ENCODE measurements at regions not wholly inside any gene's neighbourhood (a gene's known extent, or its start where the extent isn't known, plus 50 kb on each side); places are given as distances from the start of the nearest gene placed in this dataset.
A peak's percentile ranks its signal among the peaks of the same experiment; 100 is the strongest.

DNA sequence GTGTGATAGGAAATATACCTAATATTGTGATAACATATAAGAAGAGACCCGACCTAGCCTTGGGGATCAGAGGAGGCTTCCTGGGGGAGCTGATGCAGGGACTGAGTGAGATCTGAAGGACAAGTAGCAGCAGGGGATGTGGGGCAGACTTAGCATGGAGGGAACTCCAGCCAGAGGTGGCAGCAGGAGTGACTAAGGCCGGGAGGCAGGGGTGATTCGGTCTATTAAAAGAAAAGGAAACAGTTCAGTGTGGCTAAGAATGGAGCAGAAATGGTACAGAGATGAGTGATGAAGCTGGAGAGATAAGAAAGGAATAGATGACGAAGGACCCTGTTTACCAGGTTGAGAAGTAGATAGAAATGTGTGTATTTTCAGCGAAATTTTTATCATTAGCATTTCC, 408.8 kb downstream of the ENC1 start:
- peak overlapping the region; percentile 35 for H3K27ac ChIP-seq (ENCODE audit: low read length)
- peaks cover 4% of the 10 kb centered on the region for H3F3A ChIP-seq (ENCODE audit: low read length, unreplicated experiment)
- peaks cover 50% of the 10 kb centered on the region for H3K4me1 ChIP-seq (ENCODE audit: insufficient read depth, low read length)
- DNase-seq = peak; percentile 36
- intact Hi-C loops (cut with micrococcal nuclease) = loop anchor here (5.0 kb wide), 2 partner anchors 156 to 411 kb away; partner anchors contain the start of gene ENC1
- ATAC-seq = 0 out of 2 replicates have a peak, but pooled peaks have one; percentile 37
- H3K9me2 ChIP-seq (replicated peaks; ENCODE audit: low read length) = no peaks in the 10 kb centered on the region
- CTCF ChIA-PET = no interaction called here
- H3K27me3 ChIP-seq (ENCODE audit: low read length) = no peaks in the 10 kb centered on the region
- POLR2A ChIA-PET (ENCODE audit: unreplicated experiment) = no interaction called here
- no peak overlapping the region for H3K4me3 ChIP-seq (ENCODE audit: low read length)
- H3K79me2 ChIP-seq (ENCODE audit: low read length) = no peaks in the 10 kb centered on the region
- H2AFZ ChIP-seq (ENCODE audit: low read length) = no peak overlapping the region
- H3K36me3 ChIP-seq (ENCODE audit: low read depth, low read length) = no peaks in the 10 kb centered on the region
- H3K9ac ChIP-seq (ENCODE audit: low read length) = no peak overlapping the region
- H4K20me1 ChIP-seq (ENCODE audit: low read length) = no peaks in the 10 kb centered on the region
- H3K4me2 ChIP-seq (ENCODE audit: low read length) = no peak overlapping the region
- H3K9me3 ChIP-seq (ENCODE audit: low read length) = no peaks in the 10 kb centered on the region
- BruUV-seq (replicated peaks) = no TSS peak
- no peak for TF ChIP-seq EZH2 (IDR thresholded peaks at IDR 0.05; ENCODE audit: low read length, unreplicated experiment)
- TF ChIP-seq, protein P1, sequence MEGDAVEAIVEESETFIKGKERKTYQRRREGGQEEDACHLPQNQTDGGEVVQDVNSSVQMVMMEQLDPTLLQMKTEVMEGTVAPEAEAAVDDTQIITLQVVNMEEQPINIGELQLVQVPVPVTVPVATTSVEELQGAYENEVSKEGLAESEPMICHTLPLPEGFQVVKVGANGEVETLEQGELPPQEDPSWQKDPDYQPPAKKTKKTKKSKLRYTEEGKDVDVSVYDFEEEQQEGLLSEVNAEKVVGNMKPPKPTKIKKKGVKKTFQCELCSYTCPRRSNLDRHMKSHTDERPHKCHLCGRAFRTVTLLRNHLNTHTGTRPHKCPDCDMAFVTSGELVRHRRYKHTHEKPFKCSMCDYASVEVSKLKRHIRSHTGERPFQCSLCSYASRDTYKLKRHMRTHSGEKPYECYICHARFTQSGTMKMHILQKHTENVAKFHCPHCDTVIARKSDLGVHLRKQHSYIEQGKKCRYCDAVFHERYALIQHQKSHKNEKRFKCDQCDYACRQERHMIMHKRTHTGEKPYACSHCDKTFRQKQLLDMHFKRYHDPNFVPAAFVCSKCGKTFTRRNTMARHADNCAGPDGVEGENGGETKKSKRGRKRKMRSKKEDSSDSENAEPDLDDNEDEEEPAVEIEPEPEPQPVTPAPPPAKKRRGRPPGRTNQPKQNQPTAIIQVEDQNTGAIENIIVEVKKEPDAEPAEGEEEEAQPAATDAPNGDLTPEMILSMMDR (conservative IDR thresholded peaks at IDR 0.05; ENCODE audit: low read depth, low read length) = no peak
- no peak for TF ChIP-seq EZH2phosphoT487 (IDR thresholded peaks at IDR 0.05; ENCODE audit: borderline replicate concordance, low read length)

DNA sequence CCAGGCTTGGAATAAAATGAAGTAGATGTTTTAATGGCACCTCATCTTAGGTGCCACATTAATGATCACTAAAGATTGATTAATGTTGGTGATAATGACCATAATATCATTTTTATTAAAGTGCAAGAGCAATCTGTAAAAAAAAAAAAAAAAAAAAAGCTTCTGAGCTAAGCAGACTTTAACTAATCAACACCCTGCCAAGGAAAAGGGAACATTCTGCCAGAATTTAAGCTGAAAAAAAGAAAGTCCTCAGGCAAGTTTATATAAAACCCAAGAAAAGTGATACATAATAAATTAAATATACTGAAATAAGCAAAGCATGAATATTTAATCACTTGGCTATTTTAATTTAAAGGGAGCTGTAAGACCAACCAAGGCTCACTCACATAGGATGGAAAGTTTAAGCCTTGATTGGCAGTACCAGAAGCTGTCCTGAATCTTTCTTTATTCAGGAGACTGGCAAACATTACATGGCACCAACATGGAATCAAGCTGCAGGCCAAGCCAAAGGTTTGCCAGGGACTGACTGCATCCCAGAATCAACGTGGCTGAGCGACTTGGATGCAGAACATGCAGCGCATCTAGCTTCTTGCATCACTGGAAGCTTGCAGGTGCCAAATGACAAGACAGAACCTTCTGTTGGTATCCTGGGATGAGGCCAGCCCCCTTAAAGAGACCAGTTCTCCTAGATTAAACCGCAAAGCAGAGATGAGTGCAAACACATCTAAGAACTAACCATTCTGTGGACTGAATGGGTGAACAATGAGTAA, 413.6 kb downstream of the ENC1 start:
- Histone ChIP-seq H2AFZ (ENCODE audit: low read length) (no peak overlapping the region), H3K9me3 (ENCODE audit: low read length) (no peaks in the 10 kb centered on the region), H3K4me3 (ENCODE audit: low read length) (no peak overlapping the region), H3K27ac (ENCODE audit: low read length) (no peak overlapping the region), H4K20me1 (ENCODE audit: low read length) (no peaks in the 10 kb centered on the region), H3F3A (ENCODE audit: low read length, unreplicated experiment) (no peaks in the 10 kb centered on the region), H3K36me3 (ENCODE audit: low read depth, low read length) (no peaks in the 10 kb centered on the region), H3K79me2 (ENCODE audit: low read length) (no peaks in the 10 kb centered on the region), H3K4me1 (ENCODE audit: insufficient read depth, low read length) (peaks cover 15% of the 10 kb centered on the region), H3K9me2 (replicated peaks; ENCODE audit: low read length) (no peaks in the 10 kb centered on the region), H3K4me2 (ENCODE audit: low read length) (no peak overlapping the region), H3K27me3 (ENCODE audit: low read length) (no peaks in the 10 kb centered on the region), H3K9ac (ENCODE audit: low read length) (no peak overlapping the region)
- DNase-seq (no peak), ATAC-seq (no peak)
- ChIA-PET CTCF (no interaction called here), POLR2A (ENCODE audit: unreplicated experiment) (no interaction called here)
- no peak for TF ChIP-seq EZH2phosphoT487 (IDR thresholded peaks at IDR 0.05; ENCODE audit: borderline replicate concordance, low read length)
- TF ChIP-seq EZH2 (IDR thresholded peaks at IDR 0.05; ENCODE audit: low read length, unreplicated experiment) = no peak
- TF ChIP-seq, protein P1 (conservative IDR thresholded peaks at IDR 0.05; ENCODE audit: low read depth, low read length) = no peak
- intact Hi-C loops (cut with micrococcal nuclease) = no loop called here
- no TSS peak for BruUV-seq (replicated peaks)

DNA sequence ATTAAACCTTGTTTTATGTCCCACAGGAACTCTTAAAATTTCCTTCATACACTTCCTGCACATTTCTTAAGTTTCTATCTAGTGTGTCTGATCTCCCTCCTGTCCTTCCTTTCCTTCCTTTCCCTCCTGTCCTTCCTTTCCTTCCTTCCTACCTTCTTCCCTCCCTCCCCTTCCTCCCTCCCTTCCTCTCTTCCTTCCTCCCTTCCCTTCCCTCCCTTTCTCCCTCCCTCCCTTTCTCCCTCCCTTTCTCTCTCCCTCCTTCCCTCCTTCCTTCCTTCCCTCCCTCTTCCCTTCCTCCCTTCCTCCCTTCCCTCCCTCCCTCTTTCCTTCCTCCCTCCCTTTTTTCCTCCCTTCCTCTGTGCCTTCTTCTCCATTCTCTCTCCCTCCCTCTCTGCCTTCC, 414.9 kb downstream of the ENC1 start:
- Histone ChIP-seq H3K27ac (ENCODE audit: low read length) (no peak overlapping the region), H3K27me3 (ENCODE audit: low read length) (no peaks in the 10 kb centered on the region), H3K9me2 (replicated peaks; ENCODE audit: low read length) (no peaks in the 10 kb centered on the region), H3K36me3 (ENCODE audit: low read depth, low read length) (no peaks in the 10 kb centered on the region), H3K9me3 (ENCODE audit: low read length) (no peaks in the 10 kb centered on the region), H3K9ac (ENCODE audit: low read length) (no peak overlapping the region), H4K20me1 (ENCODE audit: low read length) (no peaks in the 10 kb centered on the region), H3K79me2 (ENCODE audit: low read length) (no peaks in the 10 kb centered on the region), H3F3A (ENCODE audit: low read length, unreplicated experiment) (no peaks in the 10 kb centered on the region), H3K4me2 (ENCODE audit: low read length) (no peak overlapping the region), H3K4me3 (ENCODE audit: low read length) (no peak overlapping the region), H3K4me1 (ENCODE audit: insufficient read depth, low read length) (peaks cover 3% of the 10 kb centered on the region), H2AFZ (ENCODE audit: low read length) (no peak overlapping the region)
- ATAC-seq = no peak
- CTCF ChIA-PET = interaction anchor here (0.7 kb wide), 1 partner anchor 634 kb away, joined by 3 read pairs; no protein-coding TSS in a partner anchor
- DNase-seq = no peak
- BruUV-seq (replicated peaks) = no TSS peak
- TF ChIP-seq, protein P1 (conservative IDR thresholded peaks at IDR 0.05; ENCODE audit: low read depth, low read length) = no peak
- no peak for TF ChIP-seq EZH2 (IDR thresholded peaks at IDR 0.05; ENCODE audit: low read length, unreplicated experiment)
- TF ChIP-seq EZH2phosphoT487 (IDR thresholded peaks at IDR 0.05; ENCODE audit: borderline replicate concordance, low read length) = no peak
- intact Hi-C loops (cut with micrococcal nuclease) = no loop called here
- POLR2A ChIA-PET (ENCODE audit: unreplicated experiment) = no interaction called here
